Fibroblast of lung (primary cell): ENCODE measurements at regions not wholly inside any gene's neighbourhood (a gene's known extent, or its start where the extent isn't known, plus 50 kb on each side); places are given as distances from the start of the nearest gene placed in this dataset.

Source experiments
- DNase-seq, 2 donors: peaks; one replicate each; pipeline versions ENCODE4 v3.0.0 to v3.0.0-alpha.2; 2010; ENCODE audit warnings: low read depth in 2 of 2
- H2AFZ ChIP-seq: 2 replicates; pipeline ENCODE4 v1.5.1; 2012; ENCODE audit warnings: low read length, control low read depth, inconsistent platforms
- H3K27ac ChIP-seq: 2 replicates; pipeline ENCODE4 v1.5.1; 2011; ENCODE audit warnings: low read length, control low read depth; ENCODE audit not compliant: insufficient read depth
- H3K27me3 ChIP-seq: 2 replicates; pipeline ENCODE4 v1.5.1; 2011; ENCODE audit warnings: mild to moderate bottlenecking, low read length; ENCODE audit not compliant: control insufficient read depth, insufficient read depth
- H3K36me3 ChIP-seq: 2 replicates; pipeline ENCODE4 v1.5.1; 2011; ENCODE audit warnings: low read length; ENCODE audit not compliant: control insufficient read depth, insufficient read depth
- H3K4me1 ChIP-seq: 2 replicates; pipeline ENCODE4 v1.5.1; 2011; ENCODE audit warnings: low read length; ENCODE audit not compliant: control insufficient read depth, insufficient read depth; ENCODE audit errors: extremely low read depth
- H3K4me2 ChIP-seq: 2 replicates; pipeline ENCODE4 v1.5.1; 2011; ENCODE audit warnings: low read length, control low read depth; ENCODE audit not compliant: insufficient read depth; ENCODE audit errors: extremely low read depth
- H3K4me3 ChIP-seq, 4 experiments: fragments of 200-600 bp in 1 of 4; sonication (generic) in 1 of 4; replicated peaks in 1 of 4; 2 replicates each; pipeline ENCODE4 v1.5.1; 2011 to 2016; ENCODE audit warnings: low read length in 4 of 4, low read depth in 3 of 4, mild to moderate bottlenecking in 3 of 4, control low read depth in 2 of 4, inconsistent platforms in 1 of 4, mixed read lengths in 1 of 4; ENCODE audit not compliant: insufficient read depth in 1 of 4; ENCODE audit errors: control extremely low read depth in 1 of 4
- H3K79me2 ChIP-seq: 2 replicates; pipeline ENCODE4 v1.5.1; 2012; ENCODE audit warnings: mild to moderate bottlenecking, low read length, inconsistent platforms; ENCODE audit not compliant: control insufficient read depth, insufficient read depth
- H3K9ac ChIP-seq: 2 replicates; pipeline ENCODE4 v1.5.1; 2011; ENCODE audit warnings: mild to moderate bottlenecking, low read length, control low read depth; ENCODE audit not compliant: insufficient read depth
- H3K9me3 ChIP-seq: 2 replicates; pipeline ENCODE4 v1.5.1; 2012; ENCODE audit warnings: low read depth, low read length; ENCODE audit not compliant: control insufficient read depth, insufficient read depth
- H4K20me1 ChIP-seq: 2 replicates; pipeline ENCODE4 v1.5.1; 2011; ENCODE audit warnings: low read length; ENCODE audit not compliant: control insufficient read depth, insufficient read depth; ENCODE audit errors: extremely low read depth
- CTCF ChIP-seq, 2 donors: IDR thresholded peaks in 1 of 2; conservative IDR thresholded peaks in 1 of 2; 1 replicate in 1 of 2; 2 replicates in 1 of 2; pipeline ENCODE4 v1.5.1; 2011 to 2012; ENCODE audit warnings: low read length in 2 of 2, control low read depth in 1 of 2, inconsistent platforms in 1 of 2, low read depth in 1 of 2, mild to moderate bottlenecking in 1 of 2
- EZH2 ChIP-seq: IDR thresholded peaks from 2 replicates; pipeline ENCODE4 v1.5.1; 2012; ENCODE audit warnings: low read length, control low read depth, mild to moderate bottlenecking; ENCODE audit errors: missing control alignments

DNA sequence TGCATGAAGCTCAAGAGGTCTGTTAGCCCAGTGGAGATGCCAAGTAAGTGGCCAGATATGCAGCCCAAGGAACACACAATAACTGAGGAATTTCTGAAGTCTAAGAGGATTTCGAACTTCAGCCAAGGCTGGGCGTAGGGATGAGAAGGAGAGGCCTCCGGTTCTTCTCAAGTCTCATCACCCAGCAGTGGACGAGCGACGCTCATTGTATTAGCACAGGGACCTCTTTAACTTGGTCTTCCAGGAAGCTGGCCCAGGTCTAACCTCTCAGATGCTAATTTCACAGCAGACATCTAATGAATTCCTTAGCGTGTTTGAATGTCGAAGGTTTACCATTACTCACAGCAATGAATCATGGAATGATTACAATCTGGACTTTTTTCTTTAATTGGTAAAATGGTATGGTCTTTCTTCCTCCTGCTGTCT is 85.0 kb downstream of the HES1 start:
- Histone ChIP-seq H3K9me3 (no peaks in the 10 kb centered on the region), H4K20me1 (no peaks in the 10 kb centered on the region), H3K27me3 (peaks cover 2% of the 10 kb centered on the region), H3K27ac (no peak overlapping the region), H3K4me3 (no peak overlapping the region), H3K4me1 (no peaks in the 10 kb centered on the region), H3K36me3 (no peaks in the 10 kb centered on the region), H3K9ac (no peak overlapping the region), H3K4me2 (no peak overlapping the region), H2AFZ (no peak overlapping the region), H3K79me2 (no peaks in the 10 kb centered on the region)
- peak in 1 of 2 donors; percentile 88 for DNase-seq
- TF ChIP-seq EZH2 (no peak), CTCF (conservative IDR thresholded peaks at IDR 0.05 in 1 of 2, IDR thresholded peaks at IDR 0.05 in 1 of 2; ENCODE audit: low read depth in 1 of 2, low read length in 2 of 2) (no peak)

DNA sequence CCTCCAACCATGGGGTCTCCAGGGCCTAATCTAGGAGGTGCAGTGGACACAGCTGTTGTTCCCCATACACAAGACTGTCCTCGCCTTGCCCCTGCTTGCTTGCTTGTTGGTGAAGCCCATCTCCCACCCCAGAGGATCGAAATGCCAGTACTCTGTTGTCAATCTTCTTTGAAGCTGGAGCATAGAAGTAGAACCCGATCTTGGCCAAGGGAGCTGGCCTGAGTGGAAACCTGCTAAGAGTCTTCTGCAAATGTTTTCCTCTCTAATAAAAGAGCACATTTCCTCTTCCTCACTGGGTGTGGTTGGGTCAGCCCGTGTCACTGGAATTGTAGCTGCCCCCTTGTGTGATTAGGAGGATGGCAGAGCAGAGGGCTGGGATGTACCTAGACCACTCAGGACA is 85.4 kb downstream of the HES1 start:
- Histone ChIP-seq H3K36me3 (no peaks in the 10 kb centered on the region), H3K9me3 (no peaks in the 10 kb centered on the region), H3K9ac (no peak overlapping the region), H2AFZ (no peak overlapping the region), H3K79me2 (no peaks in the 10 kb centered on the region), H3K4me1 (no peaks in the 10 kb centered on the region), H3K4me2 (no peak overlapping the region), H4K20me1 (no peaks in the 10 kb centered on the region), H3K27me3 (peaks cover 5% of the 10 kb centered on the region), H3K4me3 (no peak overlapping the region), H3K27ac (no peak overlapping the region)
- peak in 1 of 2 donors; percentile 23 for DNase-seq
- TF ChIP-seq CTCF (conservative IDR thresholded peaks at IDR 0.05 in 1 of 2, IDR thresholded peaks at IDR 0.05 in 1 of 2; ENCODE audit: low read depth in 1 of 2, low read length in 2 of 2) (no peak), EZH2 (no peak)

GRCh38 chr3:194223951-194224350 is 88.0 kb downstream of the HES1 start:
- Histone ChIP-seq H3K9ac (no peak overlapping the region), H3K79me2 (no peaks in the 10 kb centered on the region), H3K4me1 (no peaks in the 10 kb centered on the region), H3K4me2 (no peak overlapping the region), H4K20me1 (no peaks in the 10 kb centered on the region), H3K9me3 (no peaks in the 10 kb centered on the region), H3K36me3 (no peaks in the 10 kb centered on the region), H3K27me3 (peaks cover 5% of the 10 kb centered on the region), H3K27ac (no peak overlapping the region), H2AFZ (no peak overlapping the region), H3K4me3 (no peak overlapping the region)
- TF ChIP-seq CTCF (conservative IDR thresholded peaks at IDR 0.05 in 1 of 2, IDR thresholded peaks at IDR 0.05 in 1 of 2; ENCODE audit: low read depth in 1 of 2, low read length in 2 of 2) (no peak), EZH2 (no peak)
- no peak for DNase-seq
